Right atrium auricular region (tissue), 2 donors: ENCODE measurements at regions not wholly inside any gene's neighbourhood (a gene's known extent, or its start where the extent isn't known, plus 50 kb on each side); places are given as distances from the start of the nearest gene placed in this dataset.
"Not testable (repeated sequence)": the region's sequence is repeated elsewhere in the genome, so short reads cannot be mapped to it uniquely, and the experiment has no call there.

ENCODE experiments used
- DNase-seq: peaks from one replicate; pipeline ENCODE4 v3.0.0-alpha.2; 2019; ENCODE audit warnings: low spot score
- H3K27ac ChIP-seq, 2 donors: fragments of 200-600 bp; sonication (generic); 1 replicate in 1 of 2; 2 replicates in 1 of 2; pipeline ENCODE4 v1.5.1; 2016 to 2019
- H3K27me3 ChIP-seq, 2 donors: fragments of 200-600 bp; sonication (generic); one replicate each; pipeline versions ENCODE4 v1.5.1 to v1.6.0; 2017 to 2019
- H3K36me3 ChIP-seq: fragments of 200-600 bp; sonication (generic); one replicate; pipeline ENCODE4 v1.5.1; 2016
- H3K4me1 ChIP-seq, 2 donors: fragments of 200-600 bp; sonication (generic); one replicate each; pipeline versions ENCODE4 v1.5.1 to v1.6.0; 2017 to 2019
- H3K4me3 ChIP-seq, 2 donors: fragments of 200-600 bp; sonication (generic); 1 replicate in 1 of 2; 2 replicates in 1 of 2; pipeline ENCODE4 v1.5.1; 2017 to 2019; ENCODE audit warnings: mild to moderate bottlenecking in 1 of 2, moderate library complexity in 1 of 2
- H3K9me3 ChIP-seq, 2 donors: fragments of 200-600 bp; sonication (generic); one replicate each; pipeline ENCODE4 v1.5.1; 2019
- CTCF ChIP-seq, 2 donors: fragments of 200-600 bp; sonication (generic); IDR thresholded peaks; one replicate each; pipeline ENCODE4 v1.5.1; 2019; ENCODE audit warnings: antibody characterized with exemption in 2 of 2

GRCh38 chr9:135402739-135403695, 76.6 kb upstream of the PPP1R26 start:
- TF ChIP-seq CTCF (IDR thresholded peaks at IDR 0.05) = no peak
- Histone ChIP-seq H3K36me3 (no peaks in the 10 kb centered on the region), H3K4me1 (no peaks in the 10 kb centered on the region), H3K27ac (no peak overlapping the region), H3K4me3 (no peak overlapping the region), H3K27me3 (no peaks in the 10 kb centered on the region), H3K9me3 (no peaks in the 10 kb centered on the region)
- DNase-seq = no peak

- H3K36me3 ChIP-seq = no peaks in the 10 kb centered on the region
- H3K27ac ChIP-seq = no peak overlapping the region
- H3K4me1 ChIP-seq = no peaks in the 10 kb centered on the region
- no peak overlapping the region for H3K4me3 ChIP-seq
- no peak for DNase-seq
- H3K9me3 ChIP-seq = no peaks in the 10 kb centered on the region
- no peaks in the 10 kb centered on the region for H3K27me3 ChIP-seq
- no peak for TF ChIP-seq CTCF (IDR thresholded peaks at IDR 0.05)
Measured at GRCh38 chr9:135403733-135404450, 75.7 kb upstream of the PPP1R26 start.

- Histone ChIP-seq H3K36me3 (no peaks in the 10 kb centered on the region), H3K4me1 (no peaks in the 10 kb centered on the region), H3K4me3 (no peak overlapping the region), H3K27me3 (no peaks in the 10 kb centered on the region), H3K27ac (no peak overlapping the region), H3K9me3 (no peaks in the 10 kb centered on the region)
- DNase-seq = no peak
- TF ChIP-seq CTCF (IDR thresholded peaks at IDR 0.05) = no peak
Measured at GRCh38 chr9:135404451-135405144, 75.0 kb upstream of the PPP1R26 start.

GRCh38 chr9:135405145-135405464, 74.5 kb upstream of the PPP1R26 start:
- not testable (repeated sequence) for H3K4me1 ChIP-seq, H3K36me3 ChIP-seq, H3K9me3 ChIP-seq, H3K27ac ChIP-seq, H3K27me3 ChIP-seq, H3K4me3 ChIP-seq, DNase-seq

GRCh38 chr9:135408476-135409254, 70.9 kb upstream of the PPP1R26 start:
- peaks cover 0 to 5% of the 10 kb centered on the region in 2 donors for H3K4me1 ChIP-seq
- H3K27me3 ChIP-seq = no peaks in the 10 kb centered on the region
- DNase-seq = no peak
- no peaks in the 10 kb centered on the region for H3K9me3 ChIP-seq
- TF ChIP-seq CTCF (IDR thresholded peaks at IDR 0.05) = no peak
- no peak overlapping the region for H3K27ac ChIP-seq
- no peak overlapping the region for H3K4me3 ChIP-seq
- H3K36me3 ChIP-seq = no peaks in the 10 kb centered on the region
